ENCODE measurements at regions not wholly inside any gene's neighbourhood (a gene's known extent, or its start where the extent isn't known, plus 50 kb on each side); places are given as distances from the start of the nearest gene placed in this dataset.
"Not testable (repeated sequence)": the region's sequence is repeated elsewhere in the genome, so short reads cannot be mapped to it uniquely, and the experiment has no call there.

DNA sequence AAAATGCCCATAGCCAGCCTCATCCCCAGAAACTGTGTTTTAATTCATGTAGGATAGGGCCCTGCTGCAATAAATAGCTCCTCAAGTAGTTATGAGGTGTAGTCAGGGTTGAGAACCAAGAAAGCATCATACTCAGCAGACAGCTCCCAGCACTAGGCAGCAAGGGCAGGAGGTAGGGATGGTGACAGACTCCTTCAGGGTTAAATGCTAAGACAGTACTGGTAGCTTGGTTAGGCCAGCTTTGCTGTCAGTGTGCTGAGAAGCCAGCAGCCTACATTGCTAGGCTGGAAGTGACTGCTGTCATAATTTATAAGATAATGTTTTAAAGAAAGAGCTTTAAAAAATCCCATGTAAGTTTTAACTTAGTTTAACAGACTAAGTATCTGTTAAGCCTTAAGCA, 113.9 kb upstream of the IMMP2L start:
- DNase-seq (ENCODE audit: low spot score): no peak
- FAIRE-seq: no peak

DNA sequence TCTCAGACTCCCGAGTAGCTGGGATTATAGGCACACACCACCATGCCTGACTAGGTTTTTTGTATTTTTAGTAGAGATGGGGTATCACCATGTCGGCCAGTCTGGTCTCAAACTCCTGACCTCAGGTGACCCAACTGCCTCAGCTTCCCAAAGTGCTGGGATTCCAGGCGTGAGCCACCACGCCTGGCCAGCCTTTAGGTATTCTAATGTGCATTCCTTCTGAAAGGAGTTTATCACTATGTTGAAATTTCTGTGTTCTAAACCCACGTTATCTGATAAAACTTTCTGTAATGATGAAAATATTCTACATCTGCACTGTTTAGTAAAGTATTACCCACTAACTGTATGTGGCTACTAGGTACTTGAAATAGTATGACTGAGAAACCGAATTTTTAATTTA, 110.6 kb upstream of the IMMP2L start:
- FAIRE-seq (no peak), DNase-seq (ENCODE audit: low spot score) (no peak)

DNA sequence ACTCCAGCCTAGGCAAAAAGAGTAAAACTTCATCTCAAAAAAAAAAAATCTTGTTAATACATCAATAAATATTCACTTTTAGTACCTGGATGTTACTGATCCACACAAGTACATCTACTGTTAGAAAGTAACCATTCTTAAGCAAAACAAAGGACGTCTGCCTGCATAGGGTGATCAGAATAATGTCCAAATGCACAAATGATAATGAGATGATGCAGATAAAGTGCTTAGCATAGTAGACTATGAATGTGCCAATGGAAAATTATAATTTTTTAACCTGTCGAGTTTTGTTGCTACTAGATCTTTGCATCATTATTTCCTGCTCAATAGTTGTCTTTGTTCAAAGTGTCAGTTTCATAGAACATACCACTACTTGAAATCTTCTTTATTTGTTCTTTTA, 109.6 kb upstream of the IMMP2L start:
- DNase-seq (ENCODE audit: low spot score) (no peak), FAIRE-seq (no peak)

DNA sequence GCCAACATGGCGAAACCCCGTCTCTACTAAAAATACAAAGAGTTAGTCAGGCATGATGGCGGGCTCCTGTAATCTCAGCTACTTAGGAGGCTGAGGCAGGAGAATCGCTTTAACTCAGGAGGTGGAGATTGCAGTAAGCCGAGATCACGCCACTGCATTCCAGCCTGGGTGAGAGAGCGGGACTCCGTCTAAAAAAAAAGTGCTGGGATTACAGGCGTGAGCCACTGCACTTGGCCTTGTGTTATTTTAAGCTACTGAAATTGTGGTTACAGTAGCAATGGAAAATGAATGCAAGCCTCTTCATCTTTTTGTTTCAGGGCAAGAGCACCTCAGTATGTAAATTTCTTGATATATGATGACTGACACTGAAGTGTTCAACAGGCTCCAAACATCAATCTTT, 106.4 kb upstream of the IMMP2L start:
- DNase-seq (ENCODE audit: low spot score) (no peak), FAIRE-seq (no peak)

DNA sequence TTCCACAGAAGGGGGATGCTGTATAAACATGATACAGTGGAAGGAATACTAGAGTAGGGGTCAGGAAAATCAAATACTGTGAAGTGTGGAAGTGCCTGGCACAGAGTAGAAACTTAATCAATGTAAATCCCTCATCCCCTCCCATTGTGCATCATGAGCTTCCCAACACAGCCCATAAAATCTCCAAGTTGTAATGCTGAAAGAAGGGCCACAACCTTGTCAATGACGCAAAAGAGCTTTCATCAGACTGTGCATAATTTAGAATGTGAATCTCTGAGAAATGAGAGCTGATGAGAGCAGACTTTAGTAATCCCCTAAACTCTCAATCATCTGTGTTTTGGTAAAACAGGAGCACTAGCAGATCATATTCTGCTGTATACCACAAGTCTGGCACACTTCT, 105.2 kb upstream of the IMMP2L start:
- no peak for FAIRE-seq
- no peak for DNase-seq (ENCODE audit: low spot score)

DNA sequence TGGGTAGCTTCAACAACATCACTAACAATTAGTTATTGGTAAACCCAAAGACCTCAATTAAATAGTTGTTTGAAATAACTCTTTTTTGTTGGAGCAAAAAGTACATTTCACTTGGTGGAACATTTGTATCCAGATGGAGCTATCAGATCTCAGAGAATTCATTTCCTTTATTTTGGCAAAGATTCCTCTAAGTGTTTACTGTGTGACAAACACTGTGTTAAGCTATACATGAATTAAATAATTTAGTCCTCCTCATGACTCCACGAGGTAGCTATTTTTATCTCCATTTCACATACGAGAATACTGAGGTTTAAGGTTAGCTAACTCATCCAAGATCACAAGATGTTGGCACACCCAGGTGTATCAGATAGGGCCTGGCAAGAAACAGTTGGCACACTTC, 104.0 kb upstream of the IMMP2L start:
- FAIRE-seq (no peak), DNase-seq (ENCODE audit: low spot score) (no peak)

DNA sequence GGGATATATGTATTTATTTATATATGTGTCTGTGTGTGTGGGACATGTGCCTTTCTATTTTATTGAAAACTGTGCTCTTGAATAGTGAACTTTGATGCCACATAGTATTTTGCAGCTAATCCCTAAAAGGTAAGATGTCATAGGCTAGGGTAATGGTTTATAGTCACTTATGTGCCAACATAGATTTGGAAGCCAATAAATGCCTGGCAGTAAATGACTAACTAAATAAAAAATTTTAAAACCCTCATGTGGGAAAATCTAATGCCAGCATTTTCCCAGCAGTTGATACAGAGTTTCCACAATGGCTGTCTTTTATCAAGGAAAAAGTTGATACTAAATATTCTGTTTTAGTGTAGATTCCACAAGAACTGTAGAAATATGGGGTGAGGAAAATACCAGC, 101.5 kb upstream of the IMMP2L start:
- DNase-seq (ENCODE audit: low spot score) (no peak), FAIRE-seq (no peak)

DNA sequence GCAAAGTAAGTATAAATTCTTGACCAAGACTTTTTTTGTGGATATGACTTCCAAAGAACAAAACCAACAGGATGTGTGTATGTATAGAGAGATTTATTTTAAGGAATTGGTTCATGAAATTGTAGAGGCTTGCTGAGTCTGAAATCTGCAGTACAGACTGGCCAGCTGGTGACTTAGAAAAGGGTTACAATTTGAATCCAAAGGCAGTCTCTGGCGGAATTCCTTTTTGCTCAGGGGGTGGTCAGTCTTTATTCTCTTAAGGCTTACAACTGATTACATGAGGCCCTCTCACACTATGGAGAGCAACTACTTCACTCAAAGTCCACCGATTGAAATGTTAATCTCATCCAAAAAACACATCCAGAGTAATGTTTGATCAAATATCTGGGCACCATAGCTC, 100.1 kb upstream of the IMMP2L start:
- FAIRE-seq (no peak), DNase-seq (ENCODE audit: low spot score) (no peak)

DNA sequence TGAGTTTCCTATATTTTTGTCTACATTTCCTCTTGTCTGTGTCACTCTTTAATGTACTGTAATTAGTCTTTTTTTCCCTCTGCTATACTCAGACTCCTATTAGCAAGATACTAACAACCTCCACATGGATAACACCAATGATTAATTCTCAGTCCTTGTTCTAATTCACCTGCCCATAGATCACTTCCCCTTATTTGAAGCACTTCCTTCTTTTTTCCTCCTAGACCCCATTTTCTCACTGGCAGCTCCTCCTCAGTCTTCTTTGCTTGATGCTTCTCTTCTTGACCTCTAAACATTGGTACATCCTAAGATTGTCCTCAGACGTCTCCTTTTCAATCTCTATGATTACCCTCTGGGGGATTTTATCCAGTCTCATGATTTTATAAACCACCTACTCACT, 98.2 kb upstream of the IMMP2L start:
- no peak for FAIRE-seq
- no peak for DNase-seq (ENCODE audit: low spot score)

DNA sequence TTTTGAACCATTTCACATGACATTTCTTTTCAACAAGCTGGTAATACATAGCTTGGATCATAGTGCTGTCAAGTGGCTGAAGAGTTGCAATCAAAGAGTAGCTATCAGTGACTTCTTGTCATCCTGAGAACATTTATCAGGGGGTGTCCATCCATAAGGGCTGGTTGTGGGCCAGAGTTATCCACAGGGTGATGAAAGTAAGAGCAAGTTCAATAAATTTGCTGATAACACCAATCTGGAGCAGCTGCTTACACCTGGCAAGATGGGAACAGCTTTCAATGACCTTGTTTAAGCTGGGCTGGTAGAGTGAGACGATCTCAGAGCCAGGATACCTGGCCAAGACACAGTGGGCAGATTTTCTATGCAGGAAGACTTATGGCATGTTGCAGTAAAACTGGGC, 96.3 kb upstream of the IMMP2L start:
- DNase-seq (ENCODE audit: low spot score): no peak
- FAIRE-seq: no peak

DNA sequence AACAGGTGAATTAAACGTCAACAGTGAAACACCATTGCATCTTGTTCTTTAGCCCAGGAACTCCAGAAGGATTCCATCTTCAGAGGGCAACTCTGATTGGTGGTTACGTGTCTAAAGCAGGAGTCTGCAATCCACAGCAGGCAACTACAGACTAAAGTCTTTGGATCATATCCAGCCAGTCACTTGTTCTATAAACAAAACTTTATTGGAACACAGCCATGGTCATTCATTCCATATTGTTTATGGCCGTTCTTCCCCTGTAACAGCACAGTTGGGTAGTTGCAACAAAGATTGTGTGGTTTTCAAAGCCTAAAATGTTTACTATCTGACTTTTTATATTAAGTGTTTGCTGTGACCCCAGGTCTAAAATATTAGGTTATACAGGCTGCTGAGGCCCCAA, 94.7 kb upstream of the IMMP2L start:
- DNase-seq (ENCODE audit: low spot score) (no peak), FAIRE-seq (no peak)

DNA sequence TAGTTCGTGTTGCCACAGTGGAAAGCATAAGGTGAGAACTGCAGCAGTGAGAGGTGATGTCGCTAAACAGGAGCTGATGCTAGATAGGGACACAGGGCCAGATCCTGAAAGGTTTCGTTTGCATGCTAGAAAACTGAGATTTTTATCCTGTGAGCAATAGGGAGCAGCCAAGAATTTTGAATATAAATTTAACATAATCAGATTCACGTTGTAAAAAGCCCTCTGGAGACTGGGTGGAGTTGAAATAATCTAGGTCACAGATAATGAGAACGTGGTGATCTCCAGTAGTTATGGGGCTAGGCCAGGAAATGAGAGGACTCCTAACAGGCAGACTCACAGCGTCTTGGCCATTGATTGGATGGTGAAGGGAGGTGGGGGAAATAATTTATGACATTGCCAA, 92.1 kb upstream of the IMMP2L start:
- no peak for FAIRE-seq
- DNase-seq (ENCODE audit: low spot score): no peak

DNA sequence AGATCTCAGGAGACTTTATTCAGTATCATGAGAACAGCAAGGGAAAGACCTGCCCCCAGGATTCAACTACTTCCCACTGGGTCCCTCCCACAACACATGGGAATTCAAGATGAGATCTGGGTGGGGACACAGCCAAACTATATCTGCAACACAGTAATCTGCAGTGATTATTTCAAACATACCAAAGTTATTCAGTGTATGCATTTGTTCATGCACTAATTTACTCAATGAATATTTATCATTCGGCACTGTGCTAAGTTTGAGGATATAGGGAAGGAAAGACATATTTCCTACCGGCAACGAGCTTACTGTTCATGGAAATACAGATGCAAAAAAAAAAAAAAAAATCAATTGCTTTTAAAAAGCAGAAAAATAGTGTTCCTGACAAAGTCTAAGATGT, 91.6 kb upstream of the IMMP2L start:
- FAIRE-seq: no peak
- DNase-seq (ENCODE audit: low spot score): no peak

DNA sequence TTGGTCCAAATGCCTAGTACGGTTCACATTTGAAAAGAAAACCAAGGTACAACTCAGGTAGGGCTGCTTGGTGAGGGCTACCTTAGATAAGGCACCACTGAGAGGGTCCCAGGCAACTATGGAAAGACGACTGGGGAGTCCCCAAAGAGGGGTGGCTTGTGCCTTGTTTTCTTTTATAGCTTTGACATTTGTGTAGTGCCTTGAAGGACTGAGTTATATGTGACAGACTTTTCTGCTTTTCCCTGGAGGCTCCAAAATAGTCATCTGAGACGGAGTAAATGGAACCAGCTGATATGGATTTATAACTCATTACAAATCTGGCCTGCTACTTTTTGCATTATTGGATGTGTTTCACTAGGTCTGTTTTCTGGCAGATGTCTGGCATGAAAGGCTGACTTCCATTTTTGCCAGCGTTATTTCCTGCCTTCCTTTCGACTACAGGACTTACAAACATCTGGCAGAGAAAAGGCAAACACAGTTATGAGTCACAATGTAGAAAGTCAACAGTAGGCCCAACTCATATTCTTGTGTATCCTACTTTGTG, 88.2 kb upstream of the IMMP2L start:
- no peak for FAIRE-seq
- peak; percentile 12 for DNase-seq (ENCODE audit: low spot score)

DNA sequence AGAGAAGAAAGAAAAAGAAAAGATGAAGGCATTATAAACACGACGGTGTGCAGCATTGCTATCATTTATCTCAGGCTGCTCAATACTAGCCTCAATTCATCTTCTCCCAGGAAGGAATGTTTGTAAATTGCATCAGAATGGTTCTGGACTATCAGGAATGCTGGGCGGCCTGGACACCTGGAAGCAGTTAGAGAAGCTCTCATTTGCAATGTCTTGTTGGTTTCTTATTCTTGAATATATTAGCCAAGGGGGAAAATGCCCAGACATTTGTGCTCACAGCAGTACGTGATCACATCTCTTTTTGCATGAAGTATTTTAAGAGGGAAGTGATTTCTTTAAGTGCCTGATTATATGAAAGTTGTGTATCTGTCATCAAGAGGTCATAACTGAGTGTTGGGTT, 85.6 kb upstream of the IMMP2L start:
- FAIRE-seq (no peak), DNase-seq (ENCODE audit: low spot score) (no peak)

DNA sequence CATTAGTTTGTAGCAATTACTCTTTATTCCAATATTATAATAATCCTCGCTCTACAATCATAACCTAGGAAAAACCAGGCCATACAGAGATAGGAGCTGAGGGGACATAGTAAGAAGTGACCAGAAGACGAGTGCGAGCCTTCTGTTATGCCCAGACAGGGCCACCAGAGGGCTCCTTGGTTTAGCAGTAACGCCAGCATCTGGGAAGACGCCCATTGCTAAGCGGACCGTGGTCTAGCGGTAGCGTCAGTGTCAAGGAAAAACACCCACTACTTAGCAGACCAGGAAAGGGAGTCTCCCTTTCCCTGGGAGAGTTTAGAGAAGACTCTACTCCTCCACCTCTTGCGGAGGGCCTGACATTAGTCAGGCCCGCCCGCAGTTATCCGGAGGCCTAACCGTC, 82.3 kb upstream of the IMMP2L start:
- FAIRE-seq; DNase-seq (ENCODE audit: low spot score): not testable (repeated sequence)

DNA sequence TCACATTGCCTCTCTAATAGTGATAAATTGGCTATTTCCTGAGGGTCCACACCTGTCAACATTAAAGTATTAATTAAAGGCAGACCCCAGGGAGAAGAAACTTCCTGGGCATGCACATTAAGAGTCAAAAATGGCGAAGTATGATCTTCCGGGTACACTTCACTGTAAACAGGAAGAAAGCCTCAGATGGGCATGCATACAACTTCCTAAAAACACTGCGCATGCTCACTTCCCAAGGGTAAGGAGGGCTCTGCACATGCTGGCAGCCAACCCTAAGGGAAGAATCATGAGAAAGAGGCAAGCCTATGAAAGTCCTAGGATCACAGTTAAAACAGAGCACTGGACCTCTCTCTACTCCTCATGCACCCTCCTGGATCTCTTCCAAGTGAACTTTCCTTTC, 80.1 kb upstream of the IMMP2L start:
- DNase-seq (ENCODE audit: low spot score): no peak
- no peak for FAIRE-seq

DNA sequence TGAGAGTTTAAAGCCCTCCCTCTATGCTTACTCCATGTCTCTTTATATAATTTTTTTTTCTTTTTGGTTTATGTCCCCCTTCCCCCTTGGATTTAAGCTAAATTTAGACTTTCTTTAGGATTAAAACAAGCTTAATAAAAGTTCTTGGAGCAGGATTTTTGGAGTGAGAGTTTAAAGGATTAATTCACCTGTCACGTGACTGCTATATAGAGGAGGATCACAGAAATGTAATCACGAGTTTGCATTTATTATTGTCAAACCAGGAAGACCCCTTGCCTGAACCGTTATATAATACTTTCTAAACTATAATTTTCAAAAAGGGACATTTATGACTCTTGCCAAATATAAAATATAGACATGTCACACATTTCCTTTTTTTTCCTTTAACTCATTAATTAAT, 78.1 kb upstream of the IMMP2L start:
- FAIRE-seq (no peak), DNase-seq (ENCODE audit: low spot score) (no peak)

DNA sequence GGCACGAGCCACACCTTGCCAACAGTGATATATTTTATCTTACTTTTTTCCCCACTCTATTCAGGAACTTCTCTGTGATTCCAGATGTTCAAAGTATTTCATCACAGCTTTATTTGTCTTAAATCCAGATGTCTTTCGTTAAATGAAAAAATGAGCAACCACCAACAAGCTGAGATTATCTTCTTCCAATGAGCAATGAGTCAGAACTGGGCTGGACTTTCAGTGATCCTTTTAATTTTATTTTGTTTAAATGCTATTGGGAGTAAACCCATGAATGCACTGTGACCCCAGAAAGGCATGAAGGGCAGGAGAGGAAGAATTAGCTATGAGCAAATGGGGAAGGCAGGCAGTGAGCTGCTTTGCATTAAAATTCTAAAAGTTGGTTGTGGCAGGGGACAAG, 77.6 kb upstream of the IMMP2L start:
- DNase-seq (ENCODE audit: low spot score) (no peak), FAIRE-seq (no peak)

DNA sequence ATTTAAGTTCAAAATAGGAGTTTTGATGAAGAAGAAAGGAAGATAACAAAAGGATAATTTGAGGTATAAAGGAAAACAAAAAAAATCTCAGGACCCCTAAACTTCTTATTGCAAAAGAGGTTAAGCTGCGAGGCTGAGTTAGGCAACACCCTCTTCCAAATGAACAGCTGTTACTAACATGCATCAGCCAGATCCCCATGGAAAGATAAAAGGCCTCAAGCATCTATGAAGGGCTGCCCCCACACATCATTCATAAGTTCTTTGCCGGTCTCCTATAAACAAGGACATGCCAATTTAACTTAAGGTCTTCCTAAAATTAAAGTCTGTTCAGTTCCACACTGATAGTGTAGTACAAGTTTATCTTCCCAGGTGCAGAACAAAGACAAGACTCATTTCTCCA, 75.8 kb upstream of the IMMP2L start:
- FAIRE-seq (no peak), DNase-seq (ENCODE audit: low spot score) (no peak)

DNA sequence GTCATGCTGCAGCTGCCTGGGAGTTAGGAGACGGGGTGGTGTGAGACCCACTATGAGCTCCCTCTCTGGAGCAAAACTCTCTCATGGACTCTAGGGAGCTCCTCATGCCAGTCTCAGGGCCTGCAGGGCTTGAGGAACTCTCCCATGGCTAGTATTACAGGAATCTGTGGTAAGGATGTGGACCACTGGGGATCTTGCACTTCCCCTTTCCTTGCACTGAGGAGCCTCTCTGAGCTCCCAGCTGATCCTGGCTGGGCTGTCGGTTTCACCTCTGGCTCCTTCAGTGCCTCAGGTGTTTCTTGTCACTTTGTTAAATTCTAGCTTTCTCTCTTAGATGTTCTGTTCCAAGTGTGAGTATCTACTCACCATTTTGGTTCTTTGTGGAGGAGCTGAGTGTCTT, 71.6 kb upstream of the IMMP2L start:
- FAIRE-seq (no peak), DNase-seq (ENCODE audit: low spot score) (no peak)

DNA sequence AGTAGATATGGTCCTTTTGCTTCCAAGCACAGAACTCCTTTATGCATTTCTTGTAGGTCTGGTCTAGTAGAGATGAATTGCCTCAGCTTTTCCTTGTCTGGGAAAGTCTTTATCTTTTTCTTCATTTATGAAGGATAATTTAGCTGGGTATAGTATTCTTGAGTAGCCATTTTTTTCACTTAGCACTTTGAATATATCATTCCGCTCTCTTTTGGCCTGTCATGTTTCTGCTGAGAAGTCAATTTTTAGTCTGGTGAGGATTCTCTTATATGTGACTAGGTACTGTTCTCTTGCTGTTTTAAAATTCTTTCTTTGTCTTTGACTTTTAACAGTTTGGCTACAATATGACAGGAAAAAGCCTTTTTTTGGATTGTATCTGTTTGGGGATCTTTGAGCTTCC, 68.6 kb upstream of the IMMP2L start:
- DNase-seq (ENCODE audit: low spot score) (no peak), FAIRE-seq (no peak)

DNA sequence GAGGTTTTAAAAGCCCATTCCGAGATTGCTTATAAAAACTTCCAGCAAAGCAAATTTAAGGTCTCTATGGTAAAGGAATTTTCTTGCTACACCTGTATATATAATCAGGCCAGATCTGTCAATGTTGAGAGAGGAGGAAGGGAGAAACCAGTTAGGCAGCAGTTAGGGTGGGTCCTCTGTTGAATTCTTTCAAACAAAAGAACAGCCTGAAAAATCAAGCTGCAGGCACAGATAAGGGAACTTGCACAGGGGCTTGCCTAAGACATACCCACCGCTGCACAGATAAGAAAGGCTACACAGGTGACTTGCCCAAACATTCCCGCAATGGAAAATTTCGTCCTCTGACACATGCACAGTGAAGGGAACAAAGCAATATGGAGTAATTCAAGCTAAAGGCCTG, 59.8 kb upstream of the IMMP2L start:
- no peak for FAIRE-seq
- DNase-seq (ENCODE audit: low spot score): no peak
